CD4-positive, CD25-positive, alpha-beta regulatory T cell (primary cell): ENCODE measurements at regions not wholly inside any gene's neighbourhood (a gene's known extent, or its start where the extent isn't known, plus 50 kb on each side); places are given as distances from the start of the nearest gene placed in this dataset.

ENCODE experiments used
- ATAC-seq, 2 donors: fragments of 150-1000 bp; cut with Tn5 transposase; one replicate each; pipeline ENCODE4 v1.10.0; 2021; ENCODE audit warnings: low read depth in 2 of 2, moderate number of reproducible peaks in 2 of 2, moderate library complexity in 1 of 2
- DNase-seq, 3 donors: peaks; one replicate each; pipeline versions ENCODE4 v3.0.0 to v3.0.0-alpha.2; 2012 to 2022; ENCODE audit warnings: mixed read lengths in 1 of 3
- H3K27ac ChIP-seq: one replicate; pipeline ENCODE4 v1.7.0; 2013; ENCODE audit warnings: mild to moderate bottlenecking, low read length; ENCODE audit not compliant: insufficient read depth, poor library complexity, severe bottlenecking
- H3K27me3 ChIP-seq: one replicate; pipeline ENCODE4 v1.7.0; 2013; ENCODE audit warnings: low read length; ENCODE audit not compliant: control insufficient read depth, insufficient read depth
- H3K36me3 ChIP-seq: one replicate; pipeline ENCODE4 v1.7.0; 2013; ENCODE audit warnings: mild to moderate bottlenecking, low read length, moderate library complexity; ENCODE audit not compliant: control insufficient read depth, insufficient read depth
- H3K4me1 ChIP-seq: 2 replicates; pipeline ENCODE4 v1.7.0; 2013; ENCODE audit warnings: mild to moderate bottlenecking, low read length; ENCODE audit not compliant: insufficient read depth, control insufficient read depth, poor library complexity, severe bottlenecking
- H3K4me3 ChIP-seq: one replicate; pipeline ENCODE4 v1.7.0; 2013; ENCODE audit warnings: low read depth, mild to moderate bottlenecking, low read length, moderate library complexity
- H3K9me3 ChIP-seq, 2 experiments: 1 replicate in 1 of 2; 2 replicates in 1 of 2; pipeline ENCODE4 v1.7.0; 2013; ENCODE audit warnings: low read length in 2 of 2, mild to moderate bottlenecking in 1 of 2, moderate library complexity in 1 of 2; ENCODE audit not compliant: control insufficient read depth in 2 of 2
- H3K27ac Mint-ChIP-seq, 3 donors: one replicate each; pipeline ENCODE4 v1.8.0; 2020 to 2022; ENCODE audit warnings: mild to moderate bottlenecking in 3 of 3, mixed read lengths in 3 of 3, moderate library complexity in 2 of 3
- H3K27me3 Mint-ChIP-seq: one replicate; pipeline ENCODE4 v1.8.0; 2022; ENCODE audit warnings: mild to moderate bottlenecking, mixed read lengths
- H3K36me3 Mint-ChIP-seq: one replicate; pipeline ENCODE4 v1.8.0; 2020; ENCODE audit warnings: mixed read lengths
- H3K4me1 Mint-ChIP-seq, 4 donors: one replicate each; pipeline ENCODE4 v1.8.0; 2020 to 2022; ENCODE audit warnings: mixed read lengths in 4 of 4, mild to moderate bottlenecking in 1 of 4
- H3K4me3 Mint-ChIP-seq, 4 donors: one replicate each; pipeline ENCODE4 v1.8.0; 2020 to 2022; ENCODE audit warnings: mild to moderate bottlenecking in 4 of 4, mixed read lengths in 4 of 4, moderate library complexity in 3 of 4
- H3K9me3 Mint-ChIP-seq, 7 donors: one replicate each; pipeline ENCODE4 v1.8.0; 2020 to 2022; ENCODE audit warnings: mixed read lengths in 7 of 7, mild to moderate bottlenecking in 3 of 7, moderate library complexity in 2 of 7

DNA sequence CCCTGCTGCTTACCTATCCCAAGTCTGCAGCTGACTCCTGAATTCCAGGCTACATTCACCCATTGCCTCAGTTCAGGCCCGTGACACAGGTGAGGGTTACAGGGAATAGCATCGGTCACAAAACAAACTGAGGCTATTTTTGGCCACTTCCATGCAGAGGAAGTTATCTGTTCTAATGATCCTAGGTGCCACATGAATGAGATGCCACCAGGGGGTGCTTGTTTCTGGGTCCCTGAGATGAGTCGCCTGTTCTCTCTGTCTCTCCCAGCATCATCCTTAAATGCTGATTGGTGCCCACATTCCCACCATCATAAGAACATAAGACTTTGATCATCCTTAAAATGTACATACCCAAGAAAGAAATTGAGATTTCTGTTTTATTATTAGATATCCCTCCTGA, 119.0 kb upstream of the CELF4 start:
- no peak for ATAC-seq
- Mint-ChIP-seq H3K27ac (no peak overlapping the region), H3K27me3 (no peaks in the 10 kb centered on the region), H3K36me3 (no peaks in the 10 kb centered on the region), H3K4me3 (no peak overlapping the region), H3K9me3 (peaks cover 0 to 8% (median 3%) of the 10 kb centered on the region in 7 donors), H3K4me1 (no peaks in the 10 kb centered on the region)
- Histone ChIP-seq H3K27me3 (no peaks in the 10 kb centered on the region), H3K9me3 (no peaks in the 10 kb centered on the region), H3K4me3 (no peak overlapping the region), H3K36me3 (no peaks in the 10 kb centered on the region), H3K4me1 (no peaks in the 10 kb centered on the region), H3K27ac (no peak overlapping the region)
- DNase-seq: no peak

DNA sequence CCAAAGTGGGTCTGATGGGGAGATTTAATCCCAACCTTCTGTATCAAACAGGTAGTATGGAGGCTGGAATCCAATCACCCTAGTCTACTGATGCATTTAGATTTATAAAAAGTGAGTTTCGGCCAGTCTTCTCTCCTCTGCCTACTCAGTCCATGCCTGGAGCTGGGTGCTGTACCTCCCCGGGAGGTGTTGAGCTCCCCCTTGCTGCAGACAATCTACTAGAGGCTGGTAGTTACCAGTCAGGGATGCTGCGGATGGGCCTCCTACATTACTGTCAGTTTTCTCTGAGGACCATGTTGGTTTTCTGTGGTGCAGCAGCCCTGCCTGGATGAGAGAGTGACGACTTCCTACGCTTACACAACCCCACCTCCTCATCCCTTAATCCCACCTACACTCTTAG, 118.6 kb upstream of the CELF4 start:
- no peaks in the 10 kb centered on the region for H3K27me3 Mint-ChIP-seq
- DNase-seq: no peak
- no peak overlapping the region for H3K27ac ChIP-seq
- H3K27me3 ChIP-seq: no peaks in the 10 kb centered on the region
- no peak overlapping the region for H3K4me3 ChIP-seq
- no peak for ATAC-seq
- H3K9me3 ChIP-seq: no peaks in the 10 kb centered on the region
- H3K4me3 Mint-ChIP-seq: no peak overlapping the region
- no peak overlapping the region for H3K27ac Mint-ChIP-seq
- no peaks in the 10 kb centered on the region for H3K4me1 ChIP-seq
- no peaks in the 10 kb centered on the region for H3K4me1 Mint-ChIP-seq
- peaks cover 0 to 8% (median 3%) of the 10 kb centered on the region in 7 donors for H3K9me3 Mint-ChIP-seq
- no peaks in the 10 kb centered on the region for H3K36me3 Mint-ChIP-seq
- H3K36me3 ChIP-seq: no peaks in the 10 kb centered on the region

DNA sequence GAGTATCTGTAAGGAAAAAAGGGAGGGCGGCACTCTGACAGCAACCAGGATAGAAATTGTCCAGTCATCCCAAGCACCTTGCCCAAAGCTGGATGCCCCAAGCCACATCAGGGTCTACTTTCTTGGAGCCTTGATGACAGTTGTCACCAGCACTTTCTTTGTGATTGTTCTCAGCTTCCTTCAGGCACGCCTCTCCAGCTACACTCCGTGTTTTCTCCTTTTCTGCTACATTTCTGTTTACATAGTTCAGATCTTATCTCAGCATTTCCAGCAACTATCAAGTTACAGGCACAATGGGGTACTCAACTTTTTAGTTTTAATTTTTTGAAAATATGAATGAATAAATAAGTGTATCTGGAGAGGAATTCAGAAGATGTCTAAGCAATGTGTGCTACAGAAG, 115.3 kb upstream of the CELF4 start:
- no peaks in the 10 kb centered on the region for H3K27me3 ChIP-seq
- Mint-ChIP-seq H3K27me3 (no peaks in the 10 kb centered on the region), H3K27ac (no peak overlapping the region), H3K36me3 (no peaks in the 10 kb centered on the region), H3K4me3 (no peak overlapping the region), H3K9me3 (peaks cover 0 to 7% (median 0%) of the 10 kb centered on the region in 7 donors), H3K4me1 (no peaks in the 10 kb centered on the region)
- no peak for DNase-seq
- H3K9me3 ChIP-seq: no peaks in the 10 kb centered on the region
- H3K27ac ChIP-seq: no peak overlapping the region
- H3K4me3 ChIP-seq: no peak overlapping the region
- ATAC-seq: no peak
- H3K4me1 ChIP-seq: no peaks in the 10 kb centered on the region
- no peaks in the 10 kb centered on the region for H3K36me3 ChIP-seq

DNA sequence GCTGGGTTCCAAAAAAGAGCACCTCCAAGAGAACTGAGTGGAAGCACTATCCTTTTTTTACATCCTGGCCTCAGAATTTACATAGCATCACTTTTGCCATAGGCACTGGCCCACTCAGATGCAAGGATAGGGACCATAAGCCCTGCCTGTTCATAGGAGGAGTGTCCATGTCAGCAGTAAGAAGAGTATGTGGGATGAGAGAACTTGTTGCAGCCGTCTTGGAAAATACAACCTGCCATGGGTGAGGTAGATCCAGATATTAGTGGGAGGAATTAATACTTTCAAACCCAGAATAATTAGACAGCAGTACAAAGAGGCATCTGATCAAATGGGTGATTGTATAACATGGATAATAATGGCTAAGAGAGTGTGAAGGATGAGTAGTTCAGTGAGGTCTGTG, 110.7 kb upstream of the CELF4 start:
- Mint-ChIP-seq H3K9me3 (peaks cover 0 to 4% (median 1%) of the 10 kb centered on the region in 7 donors), H3K36me3 (no peaks in the 10 kb centered on the region), H3K4me1 (no peaks in the 10 kb centered on the region), H3K27ac (no peak overlapping the region), H3K4me3 (no peak overlapping the region), H3K27me3 (no peaks in the 10 kb centered on the region)
- H3K36me3 ChIP-seq: no peaks in the 10 kb centered on the region
- no peaks in the 10 kb centered on the region for H3K4me1 ChIP-seq
- H3K27ac ChIP-seq: no peak overlapping the region
- no peak overlapping the region for H3K4me3 ChIP-seq
- ATAC-seq (no peak), DNase-seq (no peak)
- H3K27me3 ChIP-seq: no peaks in the 10 kb centered on the region
- H3K9me3 ChIP-seq: no peaks in the 10 kb centered on the region

DNA sequence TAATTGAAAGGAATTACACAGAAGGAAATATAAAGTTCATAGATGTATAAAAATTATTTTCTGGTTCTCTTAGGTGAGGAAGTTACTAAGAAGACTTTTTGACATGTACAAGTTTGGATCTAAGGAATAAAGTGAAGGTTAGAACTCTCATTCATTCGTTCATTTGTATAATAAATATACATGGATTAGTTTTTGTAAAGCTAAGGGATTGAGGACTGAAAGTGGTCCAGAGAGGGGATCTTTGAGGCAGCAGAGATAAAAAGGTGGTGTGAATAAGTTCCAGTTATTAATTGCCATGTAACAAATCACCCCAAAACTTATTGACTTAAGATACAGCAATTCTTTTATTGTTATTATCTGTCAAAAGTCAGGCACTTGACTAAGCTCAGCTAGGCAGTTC, 110.1 kb upstream of the CELF4 start:
- no peak for ATAC-seq
- Mint-ChIP-seq H3K27ac (no peak overlapping the region), H3K4me1 (no peaks in the 10 kb centered on the region), H3K27me3 (no peaks in the 10 kb centered on the region), H3K9me3 (peaks cover 0 to 5% (median 1%) of the 10 kb centered on the region in 7 donors), H3K36me3 (no peaks in the 10 kb centered on the region), H3K4me3 (no peak overlapping the region)
- DNase-seq: no peak
- no peaks in the 10 kb centered on the region for H3K4me1 ChIP-seq
- H3K9me3 ChIP-seq: no peaks in the 10 kb centered on the region
- no peak overlapping the region for H3K27ac ChIP-seq
- H3K27me3 ChIP-seq: no peaks in the 10 kb centered on the region
- no peak overlapping the region for H3K4me3 ChIP-seq
- no peaks in the 10 kb centered on the region for H3K36me3 ChIP-seq

DNA sequence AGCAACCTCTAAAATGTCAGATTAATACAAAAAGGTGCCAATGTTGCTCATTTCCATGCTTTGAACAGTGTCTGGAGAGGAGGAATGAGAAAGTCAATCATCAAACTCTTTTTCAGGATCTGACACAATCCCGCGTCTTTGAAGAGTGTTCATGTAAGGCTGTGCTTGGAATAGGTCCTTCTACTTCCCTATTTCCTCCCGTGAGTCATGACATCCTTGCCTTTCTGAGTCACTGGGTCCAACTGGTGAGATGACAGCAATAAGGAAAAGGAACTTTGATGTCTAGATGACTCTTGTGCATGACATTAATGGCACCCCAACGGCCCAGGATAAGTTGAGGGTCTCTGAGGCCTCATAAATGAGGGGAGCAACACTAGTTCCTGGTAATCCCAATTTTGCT, 109.0 kb upstream of the CELF4 start:
- Histone ChIP-seq H3K36me3 (no peaks in the 10 kb centered on the region), H3K27me3 (no peaks in the 10 kb centered on the region), H3K4me3 (no peak overlapping the region), H3K27ac (no peak overlapping the region), H3K9me3 (no peaks in the 10 kb centered on the region), H3K4me1 (no peaks in the 10 kb centered on the region)
- no peak for ATAC-seq
- DNase-seq: no peak
- no peaks in the 10 kb centered on the region for H3K36me3 Mint-ChIP-seq
- H3K4me3 Mint-ChIP-seq: no peak overlapping the region
- H3K9me3 Mint-ChIP-seq: peaks cover 0 to 7% (median 1%) of the 10 kb centered on the region in 7 donors
- H3K27me3 Mint-ChIP-seq: no peaks in the 10 kb centered on the region
- no peak overlapping the region for H3K27ac Mint-ChIP-seq
- H3K4me1 Mint-ChIP-seq: no peaks in the 10 kb centered on the region

DNA sequence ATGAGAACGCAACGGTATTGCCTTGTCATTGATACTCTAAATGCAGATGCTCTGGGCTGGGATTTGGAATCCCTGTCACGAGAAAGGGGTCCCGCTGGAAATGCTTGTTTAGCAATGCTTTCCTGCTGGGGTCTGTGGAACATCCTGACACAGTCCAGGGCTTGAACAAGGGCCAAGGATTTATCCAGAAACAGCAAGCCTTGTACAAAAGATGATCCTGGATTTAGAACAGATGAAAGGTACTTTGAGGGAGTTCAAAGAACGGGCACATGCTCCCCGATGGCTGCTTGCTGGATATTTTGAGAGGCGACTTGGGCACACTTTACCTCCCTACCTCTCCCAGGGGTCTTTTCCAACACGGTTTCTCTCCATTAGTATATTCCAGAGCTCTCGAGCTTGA, 108.1 kb upstream of the CELF4 start:
- no peak for DNase-seq
- Mint-ChIP-seq H3K4me1 (no peaks in the 10 kb centered on the region), H3K9me3 (peaks cover 0 to 7% (median 1%) of the 10 kb centered on the region in 7 donors), H3K36me3 (no peaks in the 10 kb centered on the region), H3K27me3 (no peaks in the 10 kb centered on the region), H3K27ac (no peak overlapping the region), H3K4me3 (no peak overlapping the region)
- no peaks in the 10 kb centered on the region for H3K36me3 ChIP-seq
- no peaks in the 10 kb centered on the region for H3K9me3 ChIP-seq
- H3K4me3 ChIP-seq: no peak overlapping the region
- no peaks in the 10 kb centered on the region for H3K27me3 ChIP-seq
- no peaks in the 10 kb centered on the region for H3K4me1 ChIP-seq
- no peak for ATAC-seq
- H3K27ac ChIP-seq: no peak overlapping the region

DNA sequence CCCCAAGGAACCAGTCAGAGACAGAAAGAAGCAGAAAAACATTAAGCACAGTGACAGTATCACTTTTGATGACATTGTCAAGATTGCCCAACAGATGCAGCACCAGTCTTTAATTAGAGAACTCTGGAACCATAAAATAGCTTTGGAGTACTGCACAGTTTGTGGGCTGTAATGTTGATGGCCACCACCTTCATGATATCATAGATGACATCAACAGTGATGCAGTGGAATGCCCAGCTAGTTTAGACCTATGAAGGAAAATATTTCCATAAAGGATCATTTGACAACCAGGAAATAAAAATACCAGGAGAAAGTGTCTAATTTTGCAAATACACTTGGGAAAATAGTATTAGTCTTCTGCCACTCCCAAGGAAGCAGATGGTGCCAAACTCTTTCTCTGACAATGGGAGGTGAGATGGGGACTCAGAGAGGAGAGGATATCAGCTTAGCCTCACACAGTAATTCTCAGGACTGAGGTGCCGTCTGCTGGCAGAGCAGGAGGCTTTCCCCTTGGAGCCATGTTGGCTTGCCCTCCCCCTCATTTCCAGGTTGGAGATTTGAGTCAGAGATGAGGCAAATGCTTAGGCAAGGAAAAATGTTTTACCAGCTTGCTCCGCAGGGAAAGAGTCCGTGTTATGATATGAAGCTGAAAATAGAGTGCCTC, 107.5 kb upstream of the CELF4 start:
- Histone ChIP-seq H3K4me1 (no peaks in the 10 kb centered on the region), H3K9me3 (no peaks in the 10 kb centered on the region), H3K27me3 (no peaks in the 10 kb centered on the region), H3K4me3 (no peak overlapping the region), H3K27ac (no peak overlapping the region), H3K36me3 (no peaks in the 10 kb centered on the region)
- Mint-ChIP-seq H3K4me3 (no peak overlapping the region), H3K27me3 (no peaks in the 10 kb centered on the region), H3K27ac (no peak overlapping the region), H3K36me3 (no peaks in the 10 kb centered on the region), H3K9me3 (peaks cover 0 to 7% (median 0%) of the 10 kb centered on the region in 7 donors), H3K4me1 (no peaks in the 10 kb centered on the region)
- DNase-seq (no peak), ATAC-seq (no peak)
